Stimulated activated CD8-positive, alpha-beta memory T cell treated with anti-CD3 and anti-CD28 coated beads, Interleukin-2, amount 100 ng/mL, for 48 hours (primary cell): ENCODE measurements at regions not wholly inside any gene's neighbourhood (a gene's known extent, or its start where the extent isn't known, plus 50 kb on each side); places are given as distances from the start of the nearest gene placed in this dataset.
A peak's percentile ranks its signal among the peaks of the same experiment; 100 is the strongest.
"Not testable (repeated sequence)": the region's sequence is repeated elsewhere in the genome, so short reads cannot be mapped to it uniquely, and the experiment has no call there.

Source experiments
- DNase-seq, 2 donors: peaks; one replicate each; pipeline ENCODE4 v3.0.0-alpha.2; 2020; ENCODE audit warnings: low read depth in 2 of 2

- DNase-seq = no peak
These were observed 81.9 kb upstream of the CCND2 start for GRCh38 chr12:4191642-4192041.

- DNase-seq = no peak
These were observed 82.4 kb upstream of the CCND2 start for GRCh38 chr12:4191149-4191548.

- no peak for DNase-seq
These were observed 83.0 kb upstream of the CCND2 start for GRCh38 chr12:4190366-4191063.

GRCh38 chr12:4189721-4190120 lies 83.8 kb upstream of the CCND2 start:
- no peak for DNase-seq

- DNase-seq = no peak
These were observed 85.6 kb upstream of the CCND2 start for GRCh38 chr12:4187916-4188315.

- not testable (repeated sequence) for DNase-seq
These were observed 86.2 kb upstream of the CCND2 start for GRCh38 chr12:4187315-4187714.

- DNase-seq = no peak
These were observed 95.0 kb upstream of the CCND2 start for GRCh38 chr12:4178424-4179170.

GRCh38 chr12:4177262-4177661 lies 96.3 kb upstream of the CCND2 start:
- DNase-seq = no peak

- DNase-seq = no peak
These were observed 97.4 kb upstream of the CCND2 start for GRCh38 chr12:4176168-4176567.

GRCh38 chr12:4174417-4174816 lies 99.1 kb upstream of the CCND2 start:
- no peak for DNase-seq

- no peak for DNase-seq
These were observed 100.6 kb upstream of the CCND2 start for GRCh38 chr12:4172999-4173398.

- DNase-seq = no peak
These were observed 101.8 kb upstream of the CCND2 start for GRCh38 chr12:4171742-4172141.

GRCh38 chr12:4169959-4170358 lies 103.6 kb upstream of the CCND2 start:
- DNase-seq = peak in 1 of 2 donors; percentile 27

- DNase-seq = no peak
These were observed 104.0 kb upstream of the CCND2 start for GRCh38 chr12:4169531-4169930.

GRCh38 chr12:4168036-4168435 lies 105.5 kb upstream of the CCND2 start:
- DNase-seq = no peak

GRCh38 chr12:4164559-4165558 lies 108.7 kb upstream of the CCND2 start:
- DNase-seq = peak; percentile 44 to 45

GRCh38 chr12:4164188-4164558 lies 109.4 kb upstream of the CCND2 start:
- no peak for DNase-seq

GRCh38 chr12:4161718-4162117 lies 111.8 kb upstream of the CCND2 start:
- DNase-seq = no peak

GRCh38 chr12:4160314-4161040 lies 113.1 kb upstream of the CCND2 start:
- no peak for DNase-seq

GRCh38 chr12:4159851-4160250 lies 113.7 kb upstream of the CCND2 start:
- DNase-seq = no peak

- no peak for DNase-seq
These were observed 115.3 kb upstream of the CCND2 start for GRCh38 chr12:4158306-4158705.

GRCh38 chr12:4157122-4157521 lies 116.4 kb upstream of the CCND2 start:
- DNase-seq = no peak
